CD4-positive, alpha-beta T cell (primary cell): ENCODE measurements at regions not wholly inside any gene's neighbourhood (a gene's known extent, or its start where the extent isn't known, plus 50 kb on each side); places are given as distances from the start of the nearest gene placed in this dataset.
"Not testable (repeated sequence)": the region's sequence is repeated elsewhere in the genome, so short reads cannot be mapped to it uniquely, and the experiment has no call there.

Source experiments
- ATAC-seq: fragments of 200-7000 bp; cut with Tn5 transposase; one replicate; pipeline ENCODE4 v1.10.0; 2022; ENCODE audit warnings: mild to moderate bottlenecking; ENCODE audit not compliant: poor library complexity
- CTCF ChIA-PET: fragments of 350-600 bp; sonication (Branson Sonifier 250); formaldehyde crosslinking; loops from one replicate; lab custom pipeline; 2021; ENCODE audit warnings: antibody characterized with exemption, inconsistent platforms; lab: Charles Lee
- POLR2A ChIA-PET: fragments of 350-600 bp; sonication (Branson Sonifier 250); formaldehyde crosslinking; loops from one replicate; lab custom pipeline; 2021; ENCODE audit warnings: antibody characterized with exemption, inconsistent platforms; lab: Charles Lee
- DNase-seq, 14 experiments: peaks; one replicate each; pipeline ENCODE4 v3.0.0-alpha.2; 2013 to 2020; ENCODE audit warnings: mixed read lengths in 2 of 14
- H3K27ac ChIP-seq, 2 donors: one replicate each; pipeline versions ENCODE4 v1.5.1 to v1.7.0; 2013; ENCODE audit warnings: low read length in 2 of 2, low read depth in 1 of 2, mild to moderate bottlenecking in 1 of 2
- H3K27me3 ChIP-seq, 2 experiments: 1 replicate in 1 of 2; 2 replicates in 1 of 2; pipeline versions ENCODE4 v1.6.1 to v1.7.0; 2013; ENCODE audit warnings: low read length in 2 of 2, control low read depth in 1 of 2, mild to moderate bottlenecking in 1 of 2, moderate library complexity in 1 of 2; ENCODE audit not compliant: insufficient read depth in 2 of 2, control insufficient read depth in 1 of 2
- H3K36me3 ChIP-seq: one replicate; pipeline ENCODE4 v1.6.1; 2013; ENCODE audit warnings: low read length, control low read depth; ENCODE audit not compliant: insufficient read depth
- H3K4me1 ChIP-seq: one replicate; pipeline ENCODE4 v1.6.1; 2013; ENCODE audit warnings: low read length, control low read depth; ENCODE audit not compliant: insufficient read depth
- H3K4me3 ChIP-seq: one replicate; pipeline ENCODE4 v1.5.1; 2013; ENCODE audit warnings: mild to moderate bottlenecking, low read length, moderate library complexity
- H3K9me3 ChIP-seq, 2 experiments: 1 replicate in 1 of 2; 2 replicates in 1 of 2; pipeline versions ENCODE4 v1.6.1 to v1.7.0; 2013; ENCODE audit warnings: low read length in 2 of 2, mild to moderate bottlenecking in 2 of 2, control low read depth in 1 of 2, moderate library complexity in 1 of 2; ENCODE audit not compliant: control insufficient read depth in 1 of 2, insufficient read depth in 1 of 2
- H3K27ac Mint-ChIP-seq: one replicate; pipeline ENCODE4 v1.8.0; 2020; ENCODE audit warnings: mixed read lengths
- H3K27me3 Mint-ChIP-seq: one replicate; pipeline ENCODE4 v1.8.0; 2021; ENCODE audit warnings: mixed read lengths
- H3K36me3 Mint-ChIP-seq: one replicate; pipeline ENCODE4 v1.8.0; 2021; ENCODE audit warnings: low read depth, mixed read lengths
- H3K4me1 Mint-ChIP-seq: one replicate; pipeline ENCODE4 v1.8.0; 2021; ENCODE audit warnings: low read depth, mixed read lengths
- H3K4me3 Mint-ChIP-seq: one replicate; pipeline ENCODE4 v1.8.0; 2020; ENCODE audit warnings: mild to moderate bottlenecking, mixed read lengths
- H3K9me3 Mint-ChIP-seq: one replicate; pipeline ENCODE4 v1.8.0; 2020; ENCODE audit warnings: mixed read lengths
- intact Hi-C, 2 experiments: fragments of 100-400 bp; cut with DNase I in 1 of 2; cut with micrococcal nuclease in 1 of 2; formaldehyde crosslinking; loops; one replicate each; pipeline versions ENCODE4 v1.15.1 to v1.9.0; 2023 to 2025; cut with DNase I, micrococcal nuclease
- TF ChIP-seq, protein P1 (sequence below): fragments of 200-600 bp; IDR thresholded peaks from one replicate; pipeline ENCODE4 v1.8.0; 2022; ENCODE audit warnings: antibody characterized with exemption, mild to moderate bottlenecking

- Histone ChIP-seq H3K36me3 (no peaks in the 10 kb centered on the region), H3K27ac (no peak overlapping the region), H3K4me1 (no peaks in the 10 kb centered on the region), H3K9me3 (no peaks in the 10 kb centered on the region), H3K4me3 (no peak overlapping the region), H3K27me3 (no peaks in the 10 kb centered on the region)
- Mint-ChIP-seq H3K36me3 (no peaks in the 10 kb centered on the region), H3K4me1 (no peaks in the 10 kb centered on the region), H3K27me3 (no peaks in the 10 kb centered on the region), H3K4me3 (no peak overlapping the region), H3K27ac (no peak overlapping the region), H3K9me3 (peaks cover 6% of the 10 kb centered on the region)
- POLR2A ChIA-PET: no interaction called here
- intact Hi-C loops: no loop called here
- DNase-seq (no peak), ATAC-seq (no peak)
- TF ChIP-seq, protein P1, sequence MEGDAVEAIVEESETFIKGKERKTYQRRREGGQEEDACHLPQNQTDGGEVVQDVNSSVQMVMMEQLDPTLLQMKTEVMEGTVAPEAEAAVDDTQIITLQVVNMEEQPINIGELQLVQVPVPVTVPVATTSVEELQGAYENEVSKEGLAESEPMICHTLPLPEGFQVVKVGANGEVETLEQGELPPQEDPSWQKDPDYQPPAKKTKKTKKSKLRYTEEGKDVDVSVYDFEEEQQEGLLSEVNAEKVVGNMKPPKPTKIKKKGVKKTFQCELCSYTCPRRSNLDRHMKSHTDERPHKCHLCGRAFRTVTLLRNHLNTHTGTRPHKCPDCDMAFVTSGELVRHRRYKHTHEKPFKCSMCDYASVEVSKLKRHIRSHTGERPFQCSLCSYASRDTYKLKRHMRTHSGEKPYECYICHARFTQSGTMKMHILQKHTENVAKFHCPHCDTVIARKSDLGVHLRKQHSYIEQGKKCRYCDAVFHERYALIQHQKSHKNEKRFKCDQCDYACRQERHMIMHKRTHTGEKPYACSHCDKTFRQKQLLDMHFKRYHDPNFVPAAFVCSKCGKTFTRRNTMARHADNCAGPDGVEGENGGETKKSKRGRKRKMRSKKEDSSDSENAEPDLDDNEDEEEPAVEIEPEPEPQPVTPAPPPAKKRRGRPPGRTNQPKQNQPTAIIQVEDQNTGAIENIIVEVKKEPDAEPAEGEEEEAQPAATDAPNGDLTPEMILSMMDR: no peak
- CTCF ChIA-PET: interaction anchor here (1.9 kb wide), 1 partner anchor 11 kb away, joined by 4 read pairs; no protein-coding TSS in a partner anchor
Measured at GRCh38 chr2:142794850-142795249, 82.6 kb upstream of the KYNU start.

DNA sequence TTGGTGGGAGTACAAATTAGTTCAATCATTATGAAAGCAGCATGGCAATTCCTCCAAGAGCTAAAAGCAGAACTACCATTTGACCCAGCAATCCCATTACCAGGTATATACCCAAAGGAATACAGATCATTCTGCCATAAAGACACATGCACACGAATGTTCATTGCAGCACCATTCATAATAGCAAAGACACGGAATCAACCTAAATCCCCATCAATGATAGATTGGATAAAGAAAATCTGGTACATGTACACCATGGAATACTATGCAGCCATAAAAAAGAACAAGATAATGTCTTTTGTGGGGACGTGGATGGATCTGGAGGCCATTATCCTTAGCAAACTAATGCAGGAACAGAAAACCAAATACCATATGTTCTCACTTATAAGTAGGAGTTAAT is 85.1 kb upstream of the KYNU start:
- H3K27me3 Mint-ChIP-seq, H3K36me3 Mint-ChIP-seq, CTCF ChIA-PET, ATAC-seq, H3K9me3 ChIP-seq, H3K9me3 Mint-ChIP-seq, H3K4me1 ChIP-seq, H3K27me3 ChIP-seq, H3K4me3 ChIP-seq, intact Hi-C loops, H3K27ac ChIP-seq, H3K36me3 ChIP-seq, H3K27ac Mint-ChIP-seq, POLR2A ChIA-PET, DNase-seq, H3K4me3 Mint-ChIP-seq, H3K4me1 Mint-ChIP-seq: not testable (repeated sequence)

DNA sequence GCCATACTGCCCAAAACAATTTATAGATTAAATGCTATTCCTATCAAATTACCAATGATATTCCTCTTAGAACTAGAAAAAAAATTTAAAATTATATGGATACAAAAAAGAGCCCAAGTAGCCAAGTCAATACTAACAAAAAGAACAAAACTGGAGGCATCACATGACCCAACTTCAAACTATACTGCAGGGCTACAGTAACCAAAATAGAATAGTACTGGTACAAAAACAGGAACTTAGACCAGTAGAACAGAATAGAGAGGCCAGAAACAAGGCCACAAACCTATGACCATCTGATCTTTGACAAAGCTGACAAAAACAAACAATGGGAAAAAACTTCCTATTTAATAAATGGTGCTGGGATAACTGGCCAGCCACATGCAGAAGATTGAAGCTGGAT is 86.1 kb upstream of the KYNU start:
- Mint-ChIP-seq H3K4me3 (no peak overlapping the region), H3K9me3 (peaks cover 6% of the 10 kb centered on the region), H3K27ac (no peak overlapping the region), H3K36me3 (no peaks in the 10 kb centered on the region), H3K27me3 (no peaks in the 10 kb centered on the region), H3K4me1 (no peaks in the 10 kb centered on the region)
- ChIA-PET CTCF (no interaction called here), POLR2A (no interaction called here)
- DNase-seq: no peak
- TF ChIP-seq, protein P1: no peak
- intact Hi-C loops: no loop called here
- no peak for ATAC-seq
- H3K9me3 ChIP-seq: no peaks in the 10 kb centered on the region
- no peaks in the 10 kb centered on the region for H3K27me3 ChIP-seq
- no peak overlapping the region for H3K4me3 ChIP-seq
- H3K4me1 ChIP-seq: no peaks in the 10 kb centered on the region
- H3K27ac ChIP-seq: no peak overlapping the region
- no peaks in the 10 kb centered on the region for H3K36me3 ChIP-seq

DNA sequence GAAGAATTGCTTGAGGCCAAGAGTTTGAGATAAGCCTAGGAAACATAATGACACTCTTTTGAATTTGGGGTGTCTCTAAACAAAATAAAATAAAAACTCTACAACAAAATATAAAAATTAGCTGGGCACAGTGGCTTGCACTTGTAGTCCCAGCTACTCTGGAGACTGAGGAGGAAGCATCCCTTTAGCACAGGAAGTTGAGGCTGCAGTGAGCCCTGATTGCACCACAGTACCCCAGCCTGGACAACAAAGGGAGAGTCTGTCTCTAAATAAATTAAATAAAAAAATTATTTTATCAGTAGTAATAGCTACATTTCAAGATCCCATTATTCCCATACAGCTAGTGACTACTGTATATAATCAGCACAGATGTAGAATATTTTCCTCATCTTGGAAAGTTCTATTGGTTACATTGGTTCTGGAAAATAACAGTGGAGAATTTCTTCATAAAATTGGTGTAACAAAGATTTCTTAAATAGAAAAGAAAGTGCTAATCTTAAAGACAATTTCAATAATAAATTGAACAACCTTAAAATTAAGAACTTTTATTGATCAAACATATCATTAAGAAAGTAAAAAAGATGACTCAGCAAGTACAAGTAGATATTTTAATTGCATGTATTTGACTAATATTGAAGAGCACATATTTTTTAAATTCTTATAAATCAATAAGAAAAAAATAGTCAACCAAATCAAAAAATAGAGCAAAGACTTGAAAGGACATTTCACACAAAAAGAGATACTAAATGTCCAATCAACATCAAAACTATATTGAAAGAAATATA is 90.4 kb upstream of the KYNU start:
- Mint-ChIP-seq H3K4me1 (no peaks in the 10 kb centered on the region), H3K27ac (no peak overlapping the region), H3K36me3 (no peaks in the 10 kb centered on the region), H3K27me3 (no peaks in the 10 kb centered on the region), H3K9me3 (peaks cover 6% of the 10 kb centered on the region), H3K4me3 (no peak overlapping the region)
- Histone ChIP-seq H3K4me1 (no peaks in the 10 kb centered on the region), H3K9me3 (no peaks in the 10 kb centered on the region), H3K27me3 (no peaks in the 10 kb centered on the region), H3K4me3 (no peak overlapping the region), H3K36me3 (no peaks in the 10 kb centered on the region), H3K27ac (no peak overlapping the region)
- ATAC-seq (no peak), DNase-seq (peak in 1 of 14 experiments; percentile 12)
- TF ChIP-seq, protein P1: no peak
- ChIA-PET CTCF (no interaction called here), POLR2A (no interaction called here)
- intact Hi-C loops: no loop called here
